ENCODE measurements at regions not wholly inside any gene's neighbourhood (a gene's known extent, or its start where the extent isn't known, plus 50 kb on each side); places are given as distances from the start of the nearest gene placed in this dataset.

DNA sequence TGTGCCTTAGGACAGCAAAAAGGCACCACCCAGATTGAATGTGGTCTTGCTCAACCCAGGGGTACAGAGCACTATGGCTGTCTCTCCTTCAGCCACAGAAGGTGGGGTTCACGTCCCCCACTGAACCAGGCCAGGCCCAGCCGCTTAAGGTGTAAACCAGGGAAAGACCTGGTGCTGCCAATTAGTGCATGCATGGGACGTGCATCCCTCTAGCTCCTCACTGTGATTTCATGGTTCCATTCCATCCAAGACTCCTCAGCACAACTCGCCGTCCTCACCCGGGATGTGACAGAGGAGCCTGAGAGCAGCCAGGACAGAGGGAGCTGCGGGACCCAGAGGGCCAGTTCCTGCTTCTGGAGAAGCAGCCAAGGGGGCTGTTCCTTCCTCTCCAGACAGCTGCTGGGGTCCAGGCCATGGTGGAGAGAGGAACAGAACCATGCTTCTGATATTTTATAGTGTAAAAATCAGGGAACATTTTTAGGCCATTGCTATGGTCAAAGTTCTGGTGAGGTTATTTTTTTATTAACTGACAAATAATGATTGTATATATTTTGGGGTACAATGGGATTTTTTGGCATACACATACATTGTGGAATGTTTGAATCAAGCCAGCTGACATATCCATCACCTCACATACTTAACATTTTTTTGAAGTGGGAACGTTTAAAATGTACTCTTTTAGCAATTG is 492.2 kb upstream of the B3GAT1 start (continued):
- TF ChIP-seq BRCA1 (IDR thresholded peaks at IDR 0.05; ENCODE audit: low read depth, low read length) (no peak), RNF2 (IDR thresholded peaks at IDR 0.05; ENCODE audit: borderline replicate concordance, low read depth, low read length, missing control alignments, poor library complexity, severe bottlenecking) (no peak)
